Neural progenitor cell (in vitro differentiated cells): ENCODE measurements at regions not wholly inside any gene's neighbourhood (a gene's known extent, or its start where the extent isn't known, plus 50 kb on each side); places are given as distances from the start of the nearest gene placed in this dataset.

ENCODE experiments used
- DNase-seq: peaks from one replicate; pipeline ENCODE4 v3.0.0-alpha.2; 2016; ENCODE audit warnings: low spot score
- H2AFZ ChIP-seq: fragments of 200-600 bp; sonication (generic); replicated peaks from 2 replicates; pipeline ENCODE4 v1.6.1; 2016; ENCODE audit warnings: antibody characterized with exemption
- H3F3A ChIP-seq: fragments of 200-600 bp; sonication (generic); 2 replicates; pipeline ENCODE4 v1.6.1; 2016; ENCODE audit warnings: antibody characterized with exemption, low read depth
- H3K27ac ChIP-seq: fragments of 200-600 bp; sonication (generic); 2 replicates; pipeline ENCODE4 v1.5.1; 2016; ENCODE audit warnings: mild to moderate bottlenecking
- H3K27me3 ChIP-seq: fragments of 200-600 bp; sonication (generic); 2 replicates; pipeline ENCODE4 v1.6.1; 2016; ENCODE audit warnings: mild to moderate bottlenecking, moderate library complexity
- H3K36me3 ChIP-seq: fragments of 200-600 bp; sonication (generic); 2 replicates; pipeline ENCODE4 v1.5.1; 2016
- H3K4me1 ChIP-seq: fragments of 200-600 bp; sonication (generic); 2 replicates; pipeline ENCODE4 v1.6.1; 2016; ENCODE audit warnings: mixed run types
- H3K4me2 ChIP-seq: fragments of 200-600 bp; sonication (generic); 2 replicates; pipeline ENCODE4 v1.6.1; 2016
- H3K4me3 ChIP-seq: fragments of 200-600 bp; sonication (generic); 2 replicates; pipeline ENCODE4 v1.5.1; 2016
- H3K79me2 ChIP-seq: fragments of 200-600 bp; sonication (generic); 2 replicates; pipeline ENCODE4 v1.6.1; 2016; ENCODE audit warnings: low read depth
- H3K9ac ChIP-seq: fragments of 200-600 bp; sonication (generic); 2 replicates; pipeline ENCODE4 v1.6.1; 2016
- H3K9me3 ChIP-seq: fragments of 200-600 bp; sonication (generic); 2 replicates; pipeline ENCODE4 v1.5.1; 2016; ENCODE audit warnings: low read depth
- H4K20me1 ChIP-seq: fragments of 200-600 bp; sonication (generic); 2 replicates; pipeline ENCODE4 v1.6.1; 2016; ENCODE audit warnings: low read depth
- H3K27ac Mint-ChIP-seq: 3 replicates; pipeline ENCODE4 v1.8.0; 2021; ENCODE audit warnings: mixed read lengths
- H3K27me3 Mint-ChIP-seq: 2 replicates; pipeline ENCODE4 v1.8.0; 2022; ENCODE audit warnings: low read depth, mild to moderate bottlenecking, inconsistent platforms, moderate library complexity, mixed read lengths; ENCODE audit not compliant: insufficient read depth
- H3K36me3 Mint-ChIP-seq: 3 replicates; pipeline ENCODE4 v1.8.0; 2021; ENCODE audit warnings: mixed read lengths
- H3K4me1 Mint-ChIP-seq: 3 replicates; pipeline ENCODE4 v1.8.0; 2021; ENCODE audit warnings: mixed read lengths
- H3K4me3 Mint-ChIP-seq: 3 replicates; pipeline ENCODE4 v1.8.0; 2021; ENCODE audit warnings: mild to moderate bottlenecking, moderate library complexity, mixed read lengths
- H3K9me3 Mint-ChIP-seq: 3 replicates; pipeline ENCODE4 v1.8.0; 2020; ENCODE audit warnings: mixed read lengths
- EZH2 ChIP-seq: fragments of 200-600 bp; sonication (generic); IDR thresholded peaks from 2 replicates; pipeline ENCODE4 v1.6.1; 2017; ENCODE audit warnings: antibody characterized with exemption, mild to moderate bottlenecking, moderate library complexity
- EZH2phosphoT487 ChIP-seq: fragments of 200-600 bp; sonication (generic); IDR thresholded peaks from 2 replicates; pipeline ENCODE4 v1.6.1; 2017; ENCODE audit warnings: antibody characterized with exemption
- TF ChIP-seq, protein P1 (sequence below): fragments of 200-600 bp; sonication (generic); IDR thresholded peaks from 2 replicates; pipeline ENCODE4 v1.5.1; 2017; ENCODE audit warnings: antibody characterized with exemption, mild to moderate bottlenecking

DNA sequence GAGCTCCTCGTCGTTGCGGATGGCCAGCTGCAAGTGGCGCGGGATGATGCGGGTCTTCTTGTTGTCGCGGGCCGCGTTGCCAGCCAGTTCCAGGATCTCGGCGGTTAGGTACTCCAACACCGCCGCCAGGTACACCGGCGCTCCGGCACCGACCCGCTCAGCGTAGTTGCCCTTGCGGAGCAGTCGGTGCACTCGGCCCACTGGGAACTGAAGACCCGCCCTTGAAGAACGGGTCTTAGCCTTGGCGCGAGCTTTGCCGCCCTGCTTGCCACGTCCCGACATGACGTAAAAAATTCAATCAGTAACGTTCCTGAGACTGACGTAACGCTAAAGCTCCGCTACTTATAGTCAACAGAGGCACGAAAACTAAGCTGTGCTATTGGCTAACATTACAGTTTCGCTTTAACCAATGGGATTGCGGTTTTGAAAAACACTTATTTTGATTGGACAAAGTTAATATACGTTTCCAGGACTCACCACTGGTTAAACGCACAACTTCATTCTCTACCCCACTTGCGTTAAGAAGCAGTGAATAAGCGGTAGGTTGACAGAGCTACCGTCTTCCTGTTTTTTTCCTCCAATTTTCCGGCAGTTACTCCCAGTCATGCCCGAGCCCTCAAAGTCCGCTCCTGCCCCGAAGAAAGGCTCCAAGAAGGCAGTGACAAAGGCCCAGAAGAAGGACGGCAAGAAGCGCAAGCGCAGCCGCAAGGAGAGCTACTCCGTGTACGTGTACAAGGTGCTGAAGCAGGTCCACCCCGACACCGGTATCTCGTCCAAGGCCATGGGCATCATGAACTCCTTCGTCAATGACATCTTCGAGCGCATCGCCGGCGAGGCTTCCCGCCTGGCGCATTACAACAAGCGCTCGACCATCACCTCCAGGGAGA lies 73.9 kb downstream of the OR2B2 start:
- peaks cover 29% of the 10 kb centered on the region for H3K4me1 Mint-ChIP-seq
- Histone ChIP-seq H3K36me3 (no peaks in the 10 kb centered on the region), H2AFZ (no peak overlapping the region), H3K4me3 (peak overlapping the region; percentile 81), H3K4me2 (peak overlapping the region; percentile 93), H4K20me1 (no peaks in the 10 kb centered on the region), H3K9ac (peak overlapping the region; percentile 94), H3K27me3 (no peaks in the 10 kb centered on the region), H3K9me3 (no peaks in the 10 kb centered on the region), H3K79me2 (peaks cover 21% of the 10 kb centered on the region), H3K27ac (peak overlapping the region; percentile 98), H3F3A (peaks cover 47% of the 10 kb centered on the region), H3K4me1 (peaks cover 26% of the 10 kb centered on the region)
- peak; percentile 97 for DNase-seq
- H3K36me3 Mint-ChIP-seq: peaks cover 8% of the 10 kb centered on the region
- H3K27me3 Mint-ChIP-seq: peaks cover 3% of the 10 kb centered on the region
- H3K27ac Mint-ChIP-seq: no peak overlapping the region
- no peaks in the 10 kb centered on the region for H3K9me3 Mint-ChIP-seq
- TF ChIP-seq EZH2phosphoT487 (no peak), EZH2 (no peak)
- TF ChIP-seq, protein P1, sequence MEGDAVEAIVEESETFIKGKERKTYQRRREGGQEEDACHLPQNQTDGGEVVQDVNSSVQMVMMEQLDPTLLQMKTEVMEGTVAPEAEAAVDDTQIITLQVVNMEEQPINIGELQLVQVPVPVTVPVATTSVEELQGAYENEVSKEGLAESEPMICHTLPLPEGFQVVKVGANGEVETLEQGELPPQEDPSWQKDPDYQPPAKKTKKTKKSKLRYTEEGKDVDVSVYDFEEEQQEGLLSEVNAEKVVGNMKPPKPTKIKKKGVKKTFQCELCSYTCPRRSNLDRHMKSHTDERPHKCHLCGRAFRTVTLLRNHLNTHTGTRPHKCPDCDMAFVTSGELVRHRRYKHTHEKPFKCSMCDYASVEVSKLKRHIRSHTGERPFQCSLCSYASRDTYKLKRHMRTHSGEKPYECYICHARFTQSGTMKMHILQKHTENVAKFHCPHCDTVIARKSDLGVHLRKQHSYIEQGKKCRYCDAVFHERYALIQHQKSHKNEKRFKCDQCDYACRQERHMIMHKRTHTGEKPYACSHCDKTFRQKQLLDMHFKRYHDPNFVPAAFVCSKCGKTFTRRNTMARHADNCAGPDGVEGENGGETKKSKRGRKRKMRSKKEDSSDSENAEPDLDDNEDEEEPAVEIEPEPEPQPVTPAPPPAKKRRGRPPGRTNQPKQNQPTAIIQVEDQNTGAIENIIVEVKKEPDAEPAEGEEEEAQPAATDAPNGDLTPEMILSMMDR: no peak
- no peak overlapping the region for H3K4me3 Mint-ChIP-seq

DNA sequence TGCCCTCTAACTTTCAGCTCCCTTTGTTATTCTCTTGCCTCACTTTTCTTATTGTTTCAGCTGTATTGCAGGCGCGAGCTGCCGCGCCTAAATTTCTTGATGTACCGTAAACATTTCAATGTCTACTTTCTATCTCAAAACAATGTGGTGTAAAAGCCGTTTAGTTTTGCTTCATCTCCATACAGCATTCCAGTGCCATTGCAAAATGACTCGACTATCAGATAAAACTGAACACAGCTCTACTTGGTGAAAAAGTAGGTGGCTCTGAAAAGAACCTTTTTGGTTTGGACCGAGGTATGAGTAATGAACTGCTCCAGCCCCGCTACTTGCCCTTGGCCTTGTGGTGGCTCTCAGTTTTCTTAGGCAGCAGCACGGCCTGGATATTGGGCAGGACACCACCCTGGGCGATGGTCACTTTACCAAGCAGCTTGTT lies 74.6 kb downstream of the OR2B2 start:
- H3K4me2 ChIP-seq: peak overlapping the region; percentile 93
- TF ChIP-seq, protein P1: no peak
- no peak for TF ChIP-seq EZH2phosphoT487
- TF ChIP-seq EZH2: no peak
- no peak overlapping the region for H3K27ac Mint-ChIP-seq
- peak overlapping the region; percentile 94 for H3K9ac ChIP-seq
- peak overlapping the region; percentile 81 for H3K4me3 ChIP-seq
- H3K36me3 ChIP-seq: no peaks in the 10 kb centered on the region
- peaks cover 30% of the 10 kb centered on the region for H3K4me1 Mint-ChIP-seq
- H3F3A ChIP-seq: peaks cover 47% of the 10 kb centered on the region
- no peak for DNase-seq
- peaks cover 26% of the 10 kb centered on the region for H3K4me1 ChIP-seq
- no peak overlapping the region for H2AFZ ChIP-seq
- H3K27me3 ChIP-seq: no peaks in the 10 kb centered on the region
- H3K4me3 Mint-ChIP-seq: no peak overlapping the region
- peaks cover 21% of the 10 kb centered on the region for H3K79me2 ChIP-seq
- no peaks in the 10 kb centered on the region for H3K9me3 Mint-ChIP-seq
- no peaks in the 10 kb centered on the region for H4K20me1 ChIP-seq
- peak overlapping the region; percentile 98 for H3K27ac ChIP-seq
- no peaks in the 10 kb centered on the region for H3K9me3 ChIP-seq
- peaks cover 9% of the 10 kb centered on the region for H3K36me3 Mint-ChIP-seq
- peaks cover 3% of the 10 kb centered on the region for H3K27me3 Mint-ChIP-seq

DNA sequence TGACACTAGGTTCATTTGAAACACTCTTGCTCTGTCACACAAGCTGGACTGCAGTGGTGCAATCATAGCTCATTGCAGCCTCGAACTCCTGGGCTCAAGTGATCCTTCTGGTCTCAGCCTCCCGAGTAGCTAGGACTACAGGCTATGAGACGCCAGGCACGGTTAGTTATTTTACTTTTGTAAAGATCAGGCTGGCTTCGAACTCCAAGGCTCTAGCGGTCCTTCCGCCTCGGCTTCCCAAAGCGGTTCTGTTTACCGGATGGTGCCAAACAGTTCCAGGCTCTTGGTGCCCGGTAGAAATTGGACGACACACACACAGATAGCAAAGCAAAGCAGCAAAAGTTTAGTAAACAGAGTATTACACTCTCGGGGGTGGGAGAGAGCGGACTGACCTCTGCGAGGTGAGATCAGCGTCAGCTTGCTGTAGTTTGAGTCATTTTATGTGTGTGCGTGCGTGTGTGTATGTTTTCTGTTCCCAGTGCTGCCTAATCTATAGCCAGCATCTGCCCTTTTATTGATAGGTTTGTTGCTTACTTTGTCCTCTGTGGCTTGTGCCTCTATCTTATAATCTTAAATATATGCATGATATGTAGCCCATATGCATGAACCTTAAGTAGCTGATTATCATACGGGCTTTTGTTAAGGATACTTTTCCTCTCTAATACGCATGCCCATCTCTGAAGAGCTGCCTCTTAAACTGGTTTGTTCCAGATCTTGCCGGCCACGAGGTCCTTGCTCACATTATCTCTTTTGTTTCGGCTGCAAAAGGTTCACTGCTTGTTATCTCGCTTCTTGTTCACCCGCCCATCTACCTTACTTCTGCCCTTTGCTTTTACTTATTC lies 75.2 kb downstream of the OR2B2 start:
- H3K27me3 Mint-ChIP-seq: peaks cover 3% of the 10 kb centered on the region
- Histone ChIP-seq H4K20me1 (no peaks in the 10 kb centered on the region), H2AFZ (no peak overlapping the region), H3K4me2 (peak overlapping the region; percentile 93), H3K36me3 (no peaks in the 10 kb centered on the region), H3K9ac (peak overlapping the region; percentile 94), H3K27me3 (no peaks in the 10 kb centered on the region), H3F3A (peaks cover 51% of the 10 kb centered on the region), H3K4me3 (peak overlapping the region; percentile 81), H3K79me2 (peaks cover 21% of the 10 kb centered on the region), H3K9me3 (no peaks in the 10 kb centered on the region), H3K27ac (peak overlapping the region; percentile 98), H3K4me1 (peaks cover 28% of the 10 kb centered on the region)
- peaks cover 30% of the 10 kb centered on the region for H3K4me1 Mint-ChIP-seq
- peaks cover 9% of the 10 kb centered on the region for H3K36me3 Mint-ChIP-seq
- H3K27ac Mint-ChIP-seq: no peak overlapping the region
- H3K4me3 Mint-ChIP-seq: no peak overlapping the region
- TF ChIP-seq, protein P1: no peak
- TF ChIP-seq EZH2phosphoT487: peak; percentile 48
- no peak for TF ChIP-seq EZH2
- H3K9me3 Mint-ChIP-seq: no peaks in the 10 kb centered on the region
- DNase-seq: peak; percentile 83
